ENCODE measurements at regions not wholly inside any gene's neighbourhood (a gene's known extent, or its start where the extent isn't known, plus 50 kb on each side); places are given as distances from the start of the nearest gene placed in this dataset.

DNA sequence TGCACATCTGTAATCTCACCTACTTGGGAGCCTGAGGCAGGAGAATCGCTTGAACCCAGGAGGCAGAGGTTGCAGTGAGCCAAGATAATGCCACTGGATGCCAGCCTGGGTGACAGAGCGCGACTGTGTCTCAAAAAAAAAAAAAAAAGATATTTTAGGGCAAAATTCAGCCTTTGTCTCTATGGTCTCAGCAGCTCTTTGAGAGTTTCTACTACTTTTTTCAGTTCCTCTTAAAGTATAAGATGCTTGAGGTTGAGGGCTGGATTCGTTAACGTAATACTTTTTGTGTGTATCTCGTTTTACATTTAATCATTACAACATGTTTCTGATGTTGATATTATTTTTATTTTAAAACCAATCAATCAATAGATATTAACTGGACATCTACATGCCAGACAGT, 381.2 kb upstream of the TBL1XR1 start:
- TF ChIP-seq, protein P1, sequence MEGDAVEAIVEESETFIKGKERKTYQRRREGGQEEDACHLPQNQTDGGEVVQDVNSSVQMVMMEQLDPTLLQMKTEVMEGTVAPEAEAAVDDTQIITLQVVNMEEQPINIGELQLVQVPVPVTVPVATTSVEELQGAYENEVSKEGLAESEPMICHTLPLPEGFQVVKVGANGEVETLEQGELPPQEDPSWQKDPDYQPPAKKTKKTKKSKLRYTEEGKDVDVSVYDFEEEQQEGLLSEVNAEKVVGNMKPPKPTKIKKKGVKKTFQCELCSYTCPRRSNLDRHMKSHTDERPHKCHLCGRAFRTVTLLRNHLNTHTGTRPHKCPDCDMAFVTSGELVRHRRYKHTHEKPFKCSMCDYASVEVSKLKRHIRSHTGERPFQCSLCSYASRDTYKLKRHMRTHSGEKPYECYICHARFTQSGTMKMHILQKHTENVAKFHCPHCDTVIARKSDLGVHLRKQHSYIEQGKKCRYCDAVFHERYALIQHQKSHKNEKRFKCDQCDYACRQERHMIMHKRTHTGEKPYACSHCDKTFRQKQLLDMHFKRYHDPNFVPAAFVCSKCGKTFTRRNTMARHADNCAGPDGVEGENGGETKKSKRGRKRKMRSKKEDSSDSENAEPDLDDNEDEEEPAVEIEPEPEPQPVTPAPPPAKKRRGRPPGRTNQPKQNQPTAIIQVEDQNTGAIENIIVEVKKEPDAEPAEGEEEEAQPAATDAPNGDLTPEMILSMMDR (IDR thresholded peaks at IDR 0.05; ENCODE audit: low read depth, low read length, missing input control): no peak
- no peak for TF ChIP-seq TAF1 (conservative IDR thresholded peaks at IDR 0.05)
- no peak for TF ChIP-seq MAX (IDR thresholded peaks at IDR 0.05)
- TF ChIP-seq JUND (IDR thresholded peaks at IDR 0.05): no peak
